HG02798 (cell line): ENCODE measurements at regions not wholly inside any gene's neighbourhood (a gene's known extent, or its start where the extent isn't known, plus 50 kb on each side); places are given as distances from the start of the nearest gene placed in this dataset.
"Not testable (repeated sequence)": the region's sequence is repeated elsewhere in the genome, so short reads cannot be mapped to it uniquely, and the experiment has no call there.

Experiments used
- ATAC-seq: cut with Tn5 transposase; IDR thresholded peaks from one replicate; pipeline ENCODE4 v1.9.1; 2021; ENCODE audit warnings: mild to moderate bottlenecking; ENCODE audit not compliant: unreplicated experiment, poor library complexity

- no peak for ATAC-seq
These were observed 838.0 kb downstream of the RPS29 start for GRCh38 chr14:48748151-48748675.

- no peak for ATAC-seq
These were observed 838.6 kb downstream of the RPS29 start for GRCh38 chr14:48747561-48748089.

GRCh38 chr14:48744202-48744601 is 842.0 kb downstream of the RPS29 start:
- ATAC-seq = no peak

- ATAC-seq = no peak
These were observed 847.8 kb downstream of the RPS29 start for GRCh38 chr14:48738186-48738925.

- ATAC-seq = no peak
These were observed 850.6 kb downstream of the RPS29 start for GRCh38 chr14:48735607-48736006.

GRCh38 chr14:48731260-48731659 is 854.9 kb downstream of the RPS29 start:
- ATAC-seq = no peak

GRCh38 chr14:48726080-48726642 is 860.0 kb downstream of the RPS29 start:
- ATAC-seq = no peak

- no peak for ATAC-seq
These were observed 861.0 kb downstream of the RPS29 start for GRCh38 chr14:48725051-48725734.

GRCh38 chr14:48723841-48724495 is 862.2 kb downstream of the RPS29 start:
- no peak for ATAC-seq

GRCh38 chr14:48714366-48714765 is 871.8 kb downstream of the RPS29 start:
- no peak for ATAC-seq

GRCh38 chr14:48710133-48710532 is 876.0 kb downstream of the RPS29 start:
- no peak for ATAC-seq

GRCh38 chr14:48709277-48709785 is 876.8 kb downstream of the RPS29 start:
- ATAC-seq = no peak

- ATAC-seq = no peak
These were observed 881.5 kb downstream of the RPS29 start for GRCh38 chr14:48704639-48705038.

GRCh38 chr14:48703728-48704467 is 882.3 kb downstream of the RPS29 start:
- no peak for ATAC-seq

- not testable (repeated sequence) for ATAC-seq
These were observed 888.8 kb downstream of the RPS29 start for GRCh38 chr14:48697362-48697761.

- no peak for ATAC-seq
These were observed 892.4 kb downstream of the RPS29 start for GRCh38 chr14:48693793-48694192.

- ATAC-seq = no peak
These were observed 895.8 kb downstream of the RPS29 start for GRCh38 chr14:48690349-48690748.

GRCh38 chr14:48686650-48687049 is 899.5 kb downstream of the RPS29 start:
- ATAC-seq = no peak

- ATAC-seq = no peak
These were observed 913.7 kb downstream of the RPS29 start for GRCh38 chr14:48672506-48672905.

GRCh38 chr14:48670939-48671338 is 915.2 kb downstream of the RPS29 start:
- ATAC-seq = no peak
